Hematopoietic multipotent progenitor cell treated with erythropoietin and hydrocortisone succinate and interleukin-3 and kit ligand, for 4 days (in vitro differentiated cells): ENCODE measurements at regions not wholly inside any gene's neighbourhood (a gene's known extent, or its start where the extent isn't known, plus 50 kb on each side); places are given as distances from the start of the nearest gene placed in this dataset.
"Not testable (repeated sequence)": the region's sequence is repeated elsewhere in the genome, so short reads cannot be mapped to it uniquely, and the experiment has no call there.

ENCODE experiments used
- DNase-seq: peaks from one replicate; pipeline ENCODE4 v3.0.0-alpha.2; 2015

DNA sequence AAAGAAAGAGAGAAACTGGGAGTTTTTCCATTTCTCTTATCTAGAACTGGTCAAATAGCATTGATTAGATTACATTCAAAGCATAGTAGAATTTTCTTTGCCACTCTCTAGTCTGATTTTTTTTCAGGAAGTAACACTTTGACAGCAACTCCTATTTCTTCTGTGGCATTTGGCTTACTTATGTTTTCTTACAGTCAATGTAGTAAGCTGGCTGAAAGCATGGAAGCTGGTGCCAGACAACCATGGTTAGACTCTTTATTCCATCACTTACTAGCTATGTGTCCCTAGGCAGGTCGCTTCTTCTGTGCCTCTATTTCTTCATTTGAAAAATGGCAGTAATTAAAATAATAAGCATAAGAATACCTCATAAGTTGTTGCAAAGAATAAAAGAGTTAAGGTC lies 54.2 kb upstream of the OPRM1 start:
- DNase-seq: no peak

DNA sequence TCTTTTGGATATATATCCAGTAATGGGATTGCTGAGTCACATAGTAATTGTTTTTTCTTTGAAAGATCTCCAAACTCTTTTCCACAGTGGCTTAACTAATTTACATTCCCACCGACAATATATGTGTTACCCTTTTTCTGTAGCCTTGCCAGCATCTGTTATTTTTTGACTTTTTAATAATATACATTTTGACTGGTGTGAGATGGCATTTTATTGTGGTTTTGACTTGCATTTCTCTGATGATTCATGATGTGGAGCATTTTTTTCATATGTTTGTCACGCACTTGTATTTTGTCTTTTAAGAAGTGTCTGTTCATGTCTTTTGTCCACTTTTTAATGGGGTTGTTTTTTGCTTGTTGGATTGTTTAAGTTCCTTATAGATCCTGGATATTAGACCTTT lies 58.9 kb upstream of the OPRM1 start:
- DNase-seq: no peak

DNA sequence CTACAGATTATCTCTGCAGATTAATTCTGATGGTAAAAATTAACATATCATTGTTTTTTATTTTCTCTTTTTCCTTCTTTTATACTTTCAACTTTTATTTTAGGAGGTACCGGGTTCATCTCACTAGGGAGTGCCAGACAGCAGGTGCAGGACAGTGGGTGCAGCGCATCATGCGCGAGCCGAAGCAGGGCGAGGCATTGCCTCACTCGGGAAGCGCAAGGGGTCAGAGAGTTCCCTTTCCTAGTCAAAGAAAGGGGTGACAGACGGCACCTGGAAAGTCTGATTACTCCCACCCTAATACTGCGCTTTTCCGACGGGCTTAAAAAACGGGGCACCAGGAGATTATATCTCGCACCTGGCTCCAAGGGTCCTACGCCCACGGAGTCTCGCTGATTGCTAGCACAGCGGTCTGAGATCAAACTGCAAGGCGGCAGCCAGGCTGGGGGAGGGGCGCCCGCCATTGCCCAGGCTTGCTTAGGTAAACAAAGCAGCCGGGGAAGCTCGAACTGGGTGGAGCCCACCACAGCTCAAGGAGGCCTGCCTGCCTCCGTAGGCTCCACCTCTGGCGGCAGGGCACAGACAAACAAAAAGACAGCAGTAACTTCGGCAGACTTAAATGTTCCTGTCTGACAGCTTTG lies 60.0 kb upstream of the OPRM1 start:
- DNase-seq: not testable (repeated sequence)

DNA sequence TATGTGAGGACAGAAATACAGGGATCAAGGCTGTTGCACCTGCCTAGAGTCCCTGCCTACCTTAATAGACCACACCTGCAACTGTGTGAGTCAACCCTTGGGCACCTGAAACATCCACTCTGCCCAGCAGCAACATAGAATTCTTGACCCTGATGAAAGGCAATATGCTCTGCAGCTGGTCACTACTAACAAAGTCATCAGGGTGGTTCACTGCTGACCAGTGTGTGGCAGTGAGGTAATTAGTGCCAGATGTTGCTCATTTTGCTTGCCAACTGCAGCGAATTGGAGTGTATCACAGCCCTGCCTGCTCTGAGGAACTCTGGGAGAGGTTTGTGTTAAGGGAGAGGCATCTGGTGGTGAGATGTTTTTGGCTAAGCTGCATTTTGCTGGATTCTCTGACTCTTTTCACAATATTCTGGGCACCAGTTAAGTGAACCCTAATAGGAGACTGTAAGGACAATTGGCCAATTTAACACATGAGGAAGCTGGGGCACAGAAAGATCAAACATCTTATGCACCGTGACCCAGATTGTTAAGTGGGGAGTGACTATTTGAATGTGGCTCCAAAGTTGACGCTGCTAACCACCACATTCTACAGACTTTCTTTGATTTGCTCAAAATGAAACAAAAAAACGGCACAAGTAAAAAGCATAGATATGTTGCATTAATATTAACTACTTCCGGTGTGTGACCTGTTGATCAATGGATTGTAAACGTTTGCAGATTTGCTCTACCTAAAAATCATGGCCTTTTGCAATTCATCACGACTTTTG lies 61.9 kb upstream of the OPRM1 start:
- no peak for DNase-seq

DNA sequence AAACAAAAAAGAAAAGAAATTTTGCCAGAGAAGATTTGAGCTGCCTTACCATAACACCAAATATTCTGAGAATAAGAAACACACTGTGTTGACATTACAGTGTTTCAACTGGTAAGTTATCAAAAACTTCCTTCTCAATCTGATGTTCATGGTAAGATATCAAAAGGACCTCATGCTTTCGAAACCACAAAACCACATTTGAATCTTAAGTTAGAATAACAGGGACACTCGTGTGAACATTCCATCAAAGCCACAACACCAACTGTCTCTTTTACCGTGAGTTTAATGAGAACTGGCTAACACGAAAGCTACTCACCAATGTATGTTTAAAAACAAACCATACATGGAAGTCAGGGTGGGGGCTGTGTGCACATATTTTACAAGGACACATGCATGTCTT lies 73.0 kb upstream of the OPRM1 start:
- peak; percentile 75 for DNase-seq

DNA sequence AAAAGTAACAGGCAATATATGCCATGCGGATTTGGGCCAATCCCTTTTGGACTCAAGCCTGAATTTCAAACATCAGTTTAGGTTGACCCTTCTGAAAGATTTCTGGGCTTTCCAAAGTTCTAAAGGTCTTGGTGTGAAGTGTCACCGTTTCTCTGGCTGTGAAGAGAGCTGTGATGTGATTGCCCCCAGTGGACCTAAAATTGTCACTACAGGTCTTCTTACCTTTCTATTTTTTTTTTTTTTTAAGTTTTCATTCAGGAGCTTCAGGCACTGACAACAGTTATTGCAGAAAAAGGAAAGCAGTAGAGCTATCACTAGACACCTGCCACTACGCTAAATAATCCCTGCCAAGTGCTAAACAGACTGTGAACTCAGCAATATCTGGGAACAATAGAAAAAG lies 75.7 kb upstream of the OPRM1 start:
- DNase-seq: no peak

DNA sequence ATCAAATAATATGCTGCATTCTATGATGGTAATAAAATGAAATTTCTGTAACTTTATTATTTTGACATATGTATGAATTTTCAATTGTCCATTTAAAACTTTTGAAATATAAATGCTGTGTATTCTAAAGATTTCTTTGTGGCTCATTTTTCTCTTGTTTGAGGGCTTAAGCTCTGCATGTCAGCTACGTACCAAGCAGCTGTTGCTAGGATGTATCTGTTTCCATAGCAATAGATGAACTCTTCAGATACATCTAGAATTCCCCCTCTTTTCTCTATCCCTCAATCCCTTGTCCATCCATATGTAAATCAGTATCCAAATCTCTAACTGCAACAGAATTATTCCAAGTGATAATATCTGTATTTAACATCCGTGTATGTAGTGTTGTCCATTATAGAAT lies 76.5 kb upstream of the OPRM1 start:
- no peak for DNase-seq

DNA sequence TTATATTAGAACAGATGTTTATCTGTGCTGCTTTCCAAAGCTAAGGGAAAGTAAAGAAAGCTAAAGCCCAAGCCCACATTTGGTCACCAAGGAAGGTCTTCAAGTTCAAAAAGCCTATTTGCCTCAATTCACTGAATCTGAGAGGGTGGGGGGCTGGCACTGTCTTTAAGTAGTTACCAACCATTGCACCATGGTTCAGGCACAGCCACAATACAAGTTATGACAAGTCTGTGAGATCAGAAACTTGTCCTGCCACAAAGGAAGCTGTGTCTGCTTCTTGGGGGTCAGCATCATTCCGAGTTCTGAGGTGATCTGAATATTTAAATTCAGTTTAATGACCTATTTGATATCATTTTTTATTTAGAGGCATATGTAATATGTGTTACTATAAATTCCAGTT lies 78.3 kb upstream of the OPRM1 start:
- no peak for DNase-seq

DNA sequence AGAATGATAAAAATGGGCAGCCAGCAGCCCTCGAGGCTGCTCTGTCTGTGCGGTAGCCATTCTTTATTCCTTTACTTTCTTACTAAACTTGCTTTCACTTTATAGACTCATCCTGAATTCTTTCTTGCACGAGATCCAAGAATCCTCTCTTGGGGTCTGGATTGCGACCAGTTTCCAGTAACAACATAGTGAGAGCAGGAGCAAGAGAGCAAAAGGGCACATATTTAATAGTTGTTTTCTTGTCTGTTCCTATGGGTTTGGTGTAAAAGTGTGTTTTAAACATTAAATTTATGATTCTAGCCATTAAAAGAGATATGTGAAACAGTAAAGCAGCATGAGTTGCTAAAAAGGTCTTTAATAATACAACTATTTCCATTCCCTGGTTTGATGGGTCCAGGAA lies 78.8 kb upstream of the OPRM1 start:
- no peak for DNase-seq

DNA sequence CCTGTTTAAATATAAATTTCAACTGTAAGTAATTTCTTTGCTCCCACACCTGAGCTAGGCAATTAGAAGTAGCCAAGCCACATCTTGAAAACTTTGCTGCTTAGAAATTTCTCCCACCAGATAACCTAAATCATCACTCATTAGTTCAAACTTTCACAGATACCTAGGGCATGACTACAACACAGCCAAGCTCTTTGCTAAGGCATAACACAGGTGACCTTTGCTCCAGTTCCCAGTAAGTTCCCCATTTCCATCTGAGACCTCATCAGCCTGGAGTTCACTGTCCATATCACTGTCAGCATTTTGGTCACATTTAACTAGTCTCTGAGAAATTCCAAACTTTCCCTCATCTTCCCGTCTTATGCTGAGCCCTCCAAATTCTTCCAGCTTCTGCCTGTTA lies 79.8 kb upstream of the OPRM1 start:
- DNase-seq: no peak

DNA sequence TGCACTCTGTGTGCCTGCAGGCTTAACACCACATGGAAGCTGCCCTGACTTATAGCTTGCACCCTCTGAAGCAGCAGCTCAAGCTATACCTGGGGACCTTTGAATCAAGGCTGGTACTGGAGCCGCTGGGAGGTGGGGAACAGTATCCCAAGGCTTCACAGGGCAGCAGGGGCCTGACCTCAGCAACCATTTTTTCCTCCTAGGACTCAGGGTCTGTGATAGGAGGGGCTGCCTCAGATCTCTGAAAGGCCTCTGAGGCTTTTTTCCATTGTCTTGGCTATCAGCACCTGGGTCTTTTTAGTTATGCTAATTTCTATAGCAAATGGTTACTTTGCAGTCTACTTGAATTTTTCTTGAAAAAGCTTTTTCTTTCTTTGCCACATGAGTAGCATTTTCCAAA lies 80.2 kb upstream of the OPRM1 start:
- DNase-seq: no peak

DNA sequence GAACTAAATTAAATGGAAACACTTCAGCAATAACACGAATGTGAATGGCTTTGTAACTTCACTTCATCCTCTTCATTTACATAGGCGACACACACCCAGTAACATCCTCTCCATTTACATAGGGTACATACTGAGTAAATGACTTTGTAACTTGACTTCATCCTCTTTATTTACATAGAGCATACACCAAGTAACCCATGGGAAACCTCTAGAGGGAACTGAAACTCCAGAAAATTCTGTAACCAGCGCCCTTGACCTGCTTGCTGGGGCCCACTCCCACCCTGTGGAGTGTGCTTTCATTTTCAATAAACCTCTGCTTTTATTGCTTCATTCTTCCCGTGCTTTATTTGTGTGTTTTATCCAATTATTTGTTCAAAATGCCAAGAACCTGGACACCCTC lies 81.6 kb upstream of the OPRM1 start:
- DNase-seq: no peak

DNA sequence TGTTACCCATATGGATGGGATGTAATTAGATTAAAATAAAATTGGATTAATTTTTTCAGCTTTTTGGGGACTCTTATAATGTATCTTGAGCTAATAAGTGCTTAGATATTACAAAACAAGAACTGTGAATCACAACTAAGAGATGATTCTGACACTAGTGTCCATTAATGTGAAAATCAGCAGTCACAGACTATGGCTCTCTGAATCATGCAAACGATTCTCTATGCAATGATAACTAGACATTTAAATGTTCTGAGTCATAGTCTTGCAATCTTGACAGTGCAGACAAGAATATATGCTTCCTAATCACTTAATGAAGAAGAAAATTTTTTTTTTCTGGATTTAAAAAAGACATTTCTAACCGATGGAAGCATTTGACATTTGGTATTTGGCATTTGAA lies 82.2 kb upstream of the OPRM1 start:
- DNase-seq: no peak

DNA sequence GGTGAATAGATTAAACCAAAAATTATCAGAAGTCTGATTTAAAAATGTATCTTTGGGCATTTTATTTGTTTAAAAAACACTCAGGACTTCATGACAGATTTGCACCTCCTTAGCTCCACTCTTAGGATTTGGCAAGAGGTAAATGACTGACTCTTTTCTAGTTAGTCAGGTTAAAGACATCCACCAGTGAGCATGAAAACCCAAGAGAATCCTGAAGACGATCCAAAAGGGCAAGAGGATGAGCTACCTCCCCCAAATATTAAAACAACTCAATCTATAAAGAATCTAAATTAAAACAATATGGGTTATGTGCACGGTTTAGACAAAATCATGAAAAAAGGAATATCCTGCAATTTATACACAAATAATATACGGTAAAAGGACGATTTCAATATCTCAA lies 89.4 kb upstream of the OPRM1 start:
- DNase-seq: no peak

DNA sequence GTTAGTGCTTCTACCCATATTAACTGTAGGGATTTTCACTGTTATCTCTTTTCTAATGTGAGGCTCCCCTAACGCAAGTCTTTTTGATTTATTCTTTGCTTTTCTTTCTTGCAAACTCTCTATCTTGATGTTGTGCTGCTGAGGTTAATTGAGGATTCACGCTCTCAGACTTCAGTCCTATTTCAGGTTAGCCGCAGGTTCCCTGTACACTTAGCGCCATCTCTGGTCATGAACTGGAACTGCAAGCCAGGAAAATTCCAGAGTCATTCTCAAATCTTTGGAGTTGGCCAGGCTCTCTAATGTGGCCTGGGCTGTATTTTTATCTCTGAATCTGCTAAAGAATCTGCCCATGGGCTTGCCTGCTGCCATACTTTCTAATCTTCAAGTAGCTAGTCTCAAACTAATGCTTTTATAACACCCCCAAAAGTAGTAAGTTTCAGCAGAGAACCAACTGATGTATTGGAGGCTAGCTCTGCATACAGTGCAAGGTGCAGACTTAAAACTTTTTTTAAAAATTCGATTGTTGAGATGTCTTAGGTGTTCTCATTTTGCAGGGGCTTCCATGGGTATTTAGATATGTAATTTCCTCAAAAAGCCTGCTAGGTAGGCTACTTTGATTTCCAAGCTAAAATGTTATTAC lies 91.1 kb upstream of the OPRM1 start:
- peak; percentile 32 for DNase-seq

DNA sequence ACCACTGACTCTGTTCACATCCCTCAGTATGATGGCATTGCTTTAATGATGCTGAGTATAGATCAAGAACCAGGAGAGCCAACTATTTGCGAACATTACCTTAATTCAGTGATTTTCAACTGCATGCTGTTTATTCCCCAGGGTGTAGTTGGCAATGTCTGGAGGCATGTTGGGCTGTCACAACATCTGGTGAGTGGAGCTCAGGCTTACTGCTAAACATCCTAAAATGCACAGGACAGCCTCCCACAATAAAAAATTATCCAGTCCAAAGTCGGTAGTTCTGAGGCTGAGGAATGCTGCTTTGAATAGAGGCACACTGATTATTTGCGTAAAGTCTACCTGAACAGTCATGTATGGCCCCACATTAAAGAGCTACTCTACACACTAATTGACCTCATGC lies 94.8 kb upstream of the OPRM1 start:
- DNase-seq: no peak

DNA sequence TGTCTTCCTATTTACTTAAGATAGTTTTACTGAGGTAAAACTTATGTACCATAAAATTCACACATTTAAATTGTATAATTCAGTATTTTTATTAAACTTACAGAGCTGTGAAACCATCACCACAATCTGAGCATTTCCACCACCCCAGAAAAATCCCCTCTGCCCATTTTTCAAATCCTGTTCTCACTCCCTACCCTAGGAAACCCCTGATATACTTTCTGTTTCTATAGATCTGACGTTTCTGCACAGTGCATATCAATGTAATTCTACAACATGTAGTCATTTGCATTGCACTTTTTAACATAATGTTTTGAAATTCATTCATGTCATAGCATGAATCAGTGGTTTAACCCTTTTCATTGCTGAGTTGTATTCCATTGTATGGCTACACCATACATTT lies 96.7 kb upstream of the OPRM1 start:
- no peak for DNase-seq

DNA sequence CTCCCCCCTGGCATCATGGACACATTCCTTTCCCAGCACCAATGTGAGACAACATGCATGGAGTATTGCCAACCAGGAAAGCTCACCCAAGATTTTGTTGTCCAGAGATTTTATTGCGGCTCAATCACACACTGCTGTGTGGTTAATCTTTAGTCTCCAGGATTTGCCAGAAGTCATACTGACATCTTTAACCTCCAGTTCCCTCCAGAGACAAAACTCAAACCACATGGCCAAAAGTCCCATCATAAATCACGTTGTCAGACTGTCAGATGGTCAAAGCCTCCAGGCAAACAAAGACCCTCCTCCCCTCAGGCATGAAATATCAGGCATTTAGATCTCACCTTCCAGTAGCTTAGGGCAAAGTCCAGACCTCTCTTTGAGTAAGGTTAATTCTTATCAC lies 97.3 kb upstream of the OPRM1 start:
- no peak for DNase-seq

DNA sequence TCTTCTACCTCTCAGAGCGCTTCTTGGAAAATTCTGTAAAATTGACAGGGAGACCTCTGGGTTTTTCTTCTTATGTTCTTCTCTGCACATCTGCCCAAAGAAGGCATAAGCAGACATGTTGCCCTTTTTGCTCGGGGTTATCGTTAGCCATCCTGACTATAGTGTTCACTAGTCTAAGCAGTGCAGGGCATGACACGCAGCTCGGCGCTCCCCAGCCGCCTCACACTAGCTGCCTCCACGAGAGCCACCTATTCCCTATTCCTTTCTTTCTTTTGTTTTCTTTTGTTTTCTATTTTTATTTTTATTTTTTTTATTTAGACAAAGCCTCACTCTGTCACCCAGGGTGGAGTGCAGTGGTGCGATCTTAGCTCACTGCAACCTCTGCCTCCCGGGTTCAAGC lies 100.2 kb upstream of the OPRM1 start:
- no peak for DNase-seq

DNA sequence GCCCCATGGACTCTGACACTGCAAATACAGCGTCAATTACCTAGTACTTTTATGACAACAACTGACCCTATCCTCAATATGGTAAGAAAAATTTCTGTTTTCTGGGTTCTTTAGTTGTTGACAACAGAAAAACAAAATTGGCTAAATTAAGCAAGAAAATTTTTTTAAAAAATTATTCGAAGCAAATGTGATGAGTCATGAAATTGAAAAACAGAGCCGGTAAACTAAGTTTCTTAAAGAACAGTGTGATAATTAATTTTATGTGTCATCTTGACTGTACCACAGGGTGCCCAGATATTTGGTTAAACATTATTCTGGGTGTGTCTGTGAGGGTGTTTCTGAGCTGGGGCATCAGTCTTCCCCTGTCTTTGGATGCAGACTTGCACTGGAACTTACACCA lies 107.6 kb upstream of the OPRM1 start:
- DNase-seq: no peak

DNA sequence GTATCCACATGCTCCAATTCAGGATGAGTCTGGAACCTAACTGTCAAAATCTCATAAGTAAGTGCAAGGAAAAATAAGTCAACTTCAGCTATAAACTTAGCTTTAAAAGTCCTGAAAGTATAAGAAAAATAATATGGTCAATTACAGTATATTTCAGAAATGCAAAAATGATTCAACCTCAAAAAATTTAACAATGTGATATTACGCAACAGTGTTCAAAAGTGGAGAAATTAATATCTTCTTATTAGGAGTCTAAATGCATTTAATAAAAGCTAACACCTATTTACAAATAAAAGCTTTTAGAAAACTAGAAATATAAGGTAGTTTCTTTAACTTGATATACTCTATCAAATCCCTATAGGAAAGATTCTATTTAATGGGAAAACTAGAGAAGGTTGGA lies 111.2 kb upstream of the OPRM1 start:
- DNase-seq: no peak

DNA sequence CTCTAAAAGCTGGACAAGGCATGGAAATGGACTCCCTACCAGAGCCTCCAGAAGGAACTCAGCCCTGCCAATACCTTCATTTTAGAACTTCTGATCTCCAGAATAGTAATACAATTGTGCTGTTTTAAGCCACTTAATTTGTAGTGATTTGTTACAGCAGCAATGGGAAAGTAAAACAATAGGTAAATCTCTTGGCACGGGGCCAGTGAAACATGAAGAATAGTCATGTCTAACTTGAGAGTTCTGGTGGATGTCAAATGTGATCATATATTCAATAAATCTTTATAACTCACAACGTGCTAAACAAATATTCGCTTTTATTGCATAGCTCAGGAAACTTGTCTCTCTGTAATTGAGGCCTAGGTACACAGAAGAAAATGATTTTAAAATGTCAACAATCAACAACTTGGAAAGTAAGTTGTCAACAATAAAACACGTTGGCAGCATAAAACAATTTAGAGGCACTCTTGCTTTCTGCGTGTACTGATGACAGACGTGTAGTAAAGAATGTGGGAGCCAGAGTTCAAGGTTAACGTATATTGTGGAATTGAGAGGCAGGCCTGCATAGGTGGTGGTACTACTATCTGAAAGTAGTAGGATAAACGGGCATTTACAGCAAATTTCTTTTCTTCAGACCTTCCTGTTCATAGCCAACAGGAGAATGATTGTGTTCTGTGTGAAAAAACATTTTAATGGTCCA lies 140.5 kb upstream of the OPRM1 start:
- no peak for DNase-seq

DNA sequence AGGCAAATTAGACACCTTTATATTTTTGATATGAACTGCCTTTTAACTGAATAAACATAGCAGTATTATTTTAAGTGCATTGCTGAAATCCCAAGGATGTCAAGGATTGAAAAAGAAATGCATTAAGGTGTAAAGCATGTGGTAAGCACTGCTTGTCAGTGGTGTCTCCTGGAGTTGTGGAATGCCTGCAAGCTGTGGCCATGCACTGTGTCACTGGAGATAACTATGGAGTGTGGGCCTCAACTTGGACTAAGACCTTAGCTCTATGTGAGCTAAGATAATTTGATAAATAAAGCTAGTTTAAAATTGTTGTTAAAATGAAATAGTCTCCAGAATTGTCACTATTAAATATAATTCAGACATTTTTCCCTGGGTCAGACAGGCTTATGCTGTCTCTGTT lies 156.6 kb upstream of the OPRM1 start:
- no peak for DNase-seq

DNA sequence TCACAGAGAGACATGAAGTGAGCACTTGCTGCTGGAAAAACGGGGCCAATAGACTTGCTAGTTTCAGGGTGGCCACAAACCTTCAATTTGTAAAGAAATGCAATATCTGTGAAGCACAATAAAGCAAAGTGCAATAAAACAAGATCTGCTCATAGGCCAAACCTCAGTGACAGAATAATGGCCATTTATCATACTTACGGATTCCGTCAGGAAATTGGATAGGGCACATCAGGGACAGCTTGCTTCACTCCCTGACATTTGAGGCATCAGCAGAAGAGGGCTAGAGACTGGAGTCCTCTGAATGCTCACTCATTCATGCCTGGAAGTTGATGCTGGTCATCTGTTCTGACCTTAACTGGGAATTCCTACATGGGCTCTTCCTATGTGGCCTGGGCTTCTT lies 165.5 kb upstream of the OPRM1 start:
- no peak for DNase-seq
